SU-DHL-6 (cell line): ENCODE measurements at regions not wholly inside any gene's neighbourhood (a gene's known extent, or its start where the extent isn't known, plus 50 kb on each side); places are given as distances from the start of the nearest gene placed in this dataset.

Source experiments
- CTCF ChIP-seq: fragments of 200-600 bp; sonication (generic); IDR thresholded peaks from one replicate; pipeline ENCODE4 v1.5.1; 2017; ENCODE audit warnings: antibody characterized with exemption, mild to moderate bottlenecking, low read length, moderate library complexity; ENCODE audit not compliant: insufficient read depth, poor library complexity, severe bottlenecking
- EZH2phosphoT487 ChIP-seq: fragments of 200-600 bp; sonication (generic), shearing (Covaris generic); conservative IDR thresholded peaks from 2 replicates; pipeline ENCODE4 v1.6.1; 2018; ENCODE audit warnings: mild to moderate bottlenecking, antibody characterized with exemption, low read length, moderate library complexity, mixed read lengths

DNA sequence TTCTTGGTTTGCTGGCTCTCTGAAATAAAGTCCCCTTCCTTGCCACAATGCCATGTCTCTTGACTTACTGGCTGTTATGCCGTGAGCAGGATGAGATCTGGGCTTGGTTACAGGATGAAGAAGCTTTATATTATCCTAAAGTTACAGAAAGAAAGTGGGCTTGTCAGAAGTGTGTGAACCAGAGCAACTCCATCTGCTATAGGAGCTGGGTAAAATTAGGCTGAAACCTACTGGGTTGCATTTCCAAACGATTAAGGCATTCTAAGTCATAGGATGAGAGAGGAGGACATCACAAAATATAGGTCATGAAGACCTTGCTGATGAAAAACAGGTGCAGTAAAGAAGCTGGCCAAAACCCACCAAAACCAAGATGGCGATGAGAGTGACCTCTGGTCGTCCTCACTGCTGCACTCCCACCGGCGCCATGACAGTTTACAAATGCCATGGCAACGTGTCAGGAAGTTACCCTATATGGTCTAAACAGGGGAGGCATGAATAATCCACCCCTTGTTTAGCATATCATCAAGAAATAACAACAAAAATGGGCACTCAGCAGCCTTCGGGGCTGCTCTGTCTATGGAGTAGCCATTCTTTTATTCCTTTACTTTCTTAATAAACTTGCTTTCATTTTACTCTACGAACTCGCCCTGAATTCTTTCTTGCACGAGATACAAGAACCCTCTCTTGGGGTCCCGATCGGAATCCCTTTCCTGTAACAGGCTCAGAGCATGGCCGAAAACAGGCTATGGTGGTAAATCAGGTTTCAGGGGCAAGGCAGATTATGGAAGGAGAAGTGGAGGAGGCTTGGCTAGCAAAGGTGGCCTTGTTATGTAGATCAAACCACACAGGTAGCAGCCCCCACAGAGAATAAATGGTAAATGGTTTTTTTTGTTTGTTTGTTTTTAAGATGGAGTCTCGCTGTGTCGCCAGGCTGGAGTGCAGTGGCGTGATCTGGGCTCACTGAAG is 81.3 kb upstream of the C16orf82 start:
- TF ChIP-seq CTCF (no peak), EZH2phosphoT487 (no peak)
